ENCODE measurements at regions not wholly inside any gene's neighbourhood (a gene's known extent, or its start where the extent isn't known, plus 50 kb on each side); places are given as distances from the start of the nearest gene placed in this dataset.

GRCh38 chr3:189395825-189396224, 224.1 kb downstream of the TPRG1 start:
- peaks cover 0 to 9% (median 5%) of the 10 kb centered on the region in 7 donors for H3K9me3 Mint-ChIP-seq
- peak overlapping the region in 1 of 7 donors; percentile 73 for H3K27ac Mint-ChIP-seq
- H3K27me3 Mint-ChIP-seq (ENCODE audit: low read depth in 3 of 3): peaks cover 0 to 3% (median 0%) of the 10 kb centered on the region in 3 donors
- H3K27me3 ChIP-seq (ENCODE audit: control insufficient read depth in 2 of 2, insufficient read depth in 2 of 2, low read length in 2 of 2): no peaks in the 10 kb centered on the region
- no peak overlapping the region for H3K4me2 ChIP-seq (replicated peaks; ENCODE audit: extremely low read depth, low read length, poor library complexity, severe bottlenecking)
- no peaks in the 10 kb centered on the region for H4K20me1 ChIP-seq (ENCODE audit: insufficient read depth, low read length)
- peaks cover 28 to 39% of the 10 kb centered on the region in 2 donors for H3K4me1 ChIP-seq (ENCODE audit: control insufficient read depth in 1 of 2, insufficient read depth in 2 of 2, low read length in 2 of 2)
- intact Hi-C loops (cut with micrococcal nuclease): no loop called here
- no peak overlapping the region for H3K4me3 ChIP-seq (replicated peaks in 1 of 3; ENCODE audit: low read depth in 2 of 3, low read length in 3 of 3)
- DNase-seq: peak in 1 of 3 donors; percentile 3
- no peak overlapping the region for H3K9ac ChIP-seq (ENCODE audit: insufficient read depth, low read length, poor library complexity, severe bottlenecking)
- no peaks in the 10 kb centered on the region for H3K79me2 ChIP-seq (ENCODE audit: insufficient read depth, low read length)
- WGBS (ENCODE audit: insufficient coverage): 70% methylated on average over 1 of the region's 3 CpGs
- no peak overlapping the region for H3K4me3 Mint-ChIP-seq
- H3K36me3 ChIP-seq (replicated peaks in 1 of 2; ENCODE audit: control insufficient read depth in 1 of 2, insufficient read depth in 2 of 2, low read length in 2 of 2): no peaks in the 10 kb centered on the region
- H2AFZ ChIP-seq (ENCODE audit: insufficient read depth, low read depth, low read length, poor library complexity, severe bottlenecking): no peak overlapping the region
- H3K36me3 Mint-ChIP-seq: no peaks in the 10 kb centered on the region
- no peak overlapping the region for H3K27ac ChIP-seq (ENCODE audit: low read depth in 1 of 2, low read length in 2 of 2)
- no peaks in the 10 kb centered on the region for H3K9me3 ChIP-seq (replicated peaks in 1 of 2; ENCODE audit: control insufficient read depth in 1 of 2, insufficient read depth in 1 of 2, low read length in 2 of 2)
- no peak for TF ChIP-seq CTCF (IDR thresholded peaks at IDR 0.05)
- peaks cover 32% of the 10 kb centered on the region for H3K4me1 Mint-ChIP-seq

GRCh38 chr3:189398656-189399055, 226.9 kb downstream of the TPRG1 start:
- Mint-ChIP-seq H3K27ac (no peak overlapping the region), H3K36me3 (no peaks in the 10 kb centered on the region), H3K27me3 (ENCODE audit: low read depth in 3 of 3) (peaks cover 0 to 3% (median 0%) of the 10 kb centered on the region in 3 donors), H3K9me3 (peaks cover 0 to 7% (median 4%) of the 10 kb centered on the region in 7 donors), H3K4me1 (peaks cover 22% of the 10 kb centered on the region), H3K4me3 (no peak overlapping the region)
- H2AFZ ChIP-seq (ENCODE audit: insufficient read depth, low read depth, low read length, poor library complexity, severe bottlenecking): no peak overlapping the region
- no peak overlapping the region for H3K4me3 ChIP-seq (replicated peaks in 1 of 3; ENCODE audit: low read depth in 2 of 3, low read length in 3 of 3)
- H3K27me3 ChIP-seq (ENCODE audit: control insufficient read depth in 2 of 2, insufficient read depth in 2 of 2, low read length in 2 of 2): no peaks in the 10 kb centered on the region
- TF ChIP-seq CTCF (IDR thresholded peaks at IDR 0.05): no peak
- no peak overlapping the region for H3K4me2 ChIP-seq (replicated peaks; ENCODE audit: extremely low read depth, low read length, poor library complexity, severe bottlenecking)
- H3K27ac ChIP-seq (ENCODE audit: low read depth in 1 of 2, low read length in 2 of 2): no peak overlapping the region
- peaks cover 18 to 27% of the 10 kb centered on the region in 2 donors for H3K4me1 ChIP-seq (ENCODE audit: control insufficient read depth in 1 of 2, insufficient read depth in 2 of 2, low read length in 2 of 2)
- no peak for DNase-seq
- H3K9ac ChIP-seq (ENCODE audit: insufficient read depth, low read length, poor library complexity, severe bottlenecking): no peak overlapping the region
- H3K9me3 ChIP-seq (replicated peaks in 1 of 2; ENCODE audit: control insufficient read depth in 1 of 2, insufficient read depth in 1 of 2, low read length in 2 of 2): no peaks in the 10 kb centered on the region
- H3K79me2 ChIP-seq (ENCODE audit: insufficient read depth, low read length): no peaks in the 10 kb centered on the region
- no peaks in the 10 kb centered on the region for H3K36me3 ChIP-seq (replicated peaks in 1 of 2; ENCODE audit: control insufficient read depth in 1 of 2, insufficient read depth in 2 of 2, low read length in 2 of 2)
- intact Hi-C loops (cut with micrococcal nuclease): no loop called here
- no peaks in the 10 kb centered on the region for H4K20me1 ChIP-seq (ENCODE audit: insufficient read depth, low read length)
- 90% methylated on average over 1 of the region's 2 CpGs for WGBS (ENCODE audit: insufficient coverage)
